Spleen (tissue), 7 donors: ENCODE measurements at regions not wholly inside any gene's neighbourhood (a gene's known extent, or its start where the extent isn't known, plus 50 kb on each side); places are given as distances from the start of the nearest gene placed in this dataset.

Experiments
- CTCF ChIP-seq, 11 experiments: fragments of 200-600 bp in 7 of 11; fragments of 450-650 bp in 4 of 11; sonication (generic) in 4 of 11; IDR thresholded peaks in 8 of 11; conservative IDR thresholded peaks in 3 of 11; 1 replicate in 7 of 11; 2 replicates in 4 of 11; pipeline versions ENCODE4 v1.4.0 to v1.8.0; 2016 to 2021; ENCODE audit warnings: antibody characterized with exemption in 11 of 11, inconsistent platforms in 4 of 11, mild to moderate bottlenecking in 1 of 11
- POLR2A ChIP-seq, 3 donors: fragments of 450-650 bp; IDR thresholded peaks; one replicate each; pipeline ENCODE4 v1.5.1; 2017; ENCODE audit warnings: antibody characterized with exemption in 3 of 3, mild to moderate bottlenecking in 1 of 3
- POLR2AphosphoS5 ChIP-seq, 3 donors: sonication (generic); formaldehyde crosslinking; IDR thresholded peaks; one replicate each; pipeline ENCODE4 v1.5.1; 2017; ENCODE audit warnings: antibody characterized with exemption in 3 of 3
- donor health status: DM: no; HTN: no; CAD: no; lungs with moderate emphysema.
- donor health status: DM: no; HTN: no; CAD: no.
- donor health status: DM: no; HTN: no; CAD: no.

GRCh38 chr7:114138587-114138986, 219.8 kb upstream of the PPP1R3A start:
- TF ChIP-seq CTCF (IDR thresholded peaks at IDR 0.05 in 8 of 11, conservative IDR thresholded peaks at IDR 0.05 in 3 of 11) (no peak), POLR2A (IDR thresholded peaks at IDR 0.05) (no peak), POLR2AphosphoS5 (IDR thresholded peaks at IDR 0.05) (no peak)
